Fibroblast of lung (primary cell): ENCODE measurements at regions not wholly inside any gene's neighbourhood (a gene's known extent, or its start where the extent isn't known, plus 50 kb on each side); places are given as distances from the start of the nearest gene placed in this dataset.

Experiments
- EZH2 ChIP-seq: IDR thresholded peaks from 2 replicates; pipeline ENCODE4 v1.5.1; 2012; ENCODE audit warnings: low read length, control low read depth, mild to moderate bottlenecking; ENCODE audit errors: missing control alignments
- TF ChIP-seq, protein P1 (sequence below), 2 donors: IDR thresholded peaks in 1 of 2; conservative IDR thresholded peaks in 1 of 2; 1 replicate in 1 of 2; 2 replicates in 1 of 2; pipeline ENCODE4 v1.5.1; 2011 to 2012; ENCODE audit warnings: low read length in 2 of 2, control low read depth in 1 of 2, inconsistent platforms in 1 of 2, low read depth in 1 of 2, mild to moderate bottlenecking in 1 of 2

DNA sequence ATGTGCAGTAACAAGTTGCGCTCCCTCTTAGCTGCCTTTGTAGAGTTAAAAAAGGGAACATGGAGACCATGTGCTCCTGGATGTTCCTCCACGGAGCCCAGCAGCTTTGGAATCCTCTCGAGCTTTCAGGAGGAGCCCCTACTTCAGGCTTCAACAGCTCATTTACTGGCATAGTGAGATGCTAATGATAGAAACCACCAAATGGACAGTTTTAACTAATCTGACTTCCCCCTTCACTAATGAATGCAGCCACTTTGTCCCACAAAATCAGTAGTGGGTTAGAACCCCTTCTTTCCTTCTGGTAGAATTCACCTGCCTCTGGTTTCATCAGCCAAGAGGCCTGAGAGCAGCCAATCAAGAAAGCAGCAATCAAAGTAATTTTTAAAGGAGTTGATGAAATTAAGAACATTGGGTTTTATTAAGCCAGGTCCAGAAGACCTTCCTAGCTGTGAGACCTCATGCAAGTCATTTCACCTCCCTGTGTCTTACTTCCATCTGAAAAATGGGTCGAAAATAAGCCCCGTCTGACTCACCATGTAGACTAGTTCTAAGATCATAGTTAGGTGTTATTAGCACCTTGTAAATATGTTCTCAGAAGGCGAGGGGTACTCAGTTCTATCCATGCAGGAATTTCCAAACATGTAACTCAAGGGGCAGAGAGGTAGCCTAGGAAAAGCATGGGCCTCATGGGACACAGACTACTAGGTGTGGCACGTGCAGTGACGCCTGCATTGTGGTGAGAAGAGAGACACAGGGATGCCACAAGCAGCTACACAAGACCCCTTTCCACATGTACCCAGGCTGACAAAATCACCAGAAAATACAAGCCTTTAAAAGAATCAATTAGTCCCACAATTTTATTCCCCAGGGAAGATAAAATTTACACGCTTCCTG lies 179.7 kb upstream of the LPP start:
- TF ChIP-seq, protein P1, sequence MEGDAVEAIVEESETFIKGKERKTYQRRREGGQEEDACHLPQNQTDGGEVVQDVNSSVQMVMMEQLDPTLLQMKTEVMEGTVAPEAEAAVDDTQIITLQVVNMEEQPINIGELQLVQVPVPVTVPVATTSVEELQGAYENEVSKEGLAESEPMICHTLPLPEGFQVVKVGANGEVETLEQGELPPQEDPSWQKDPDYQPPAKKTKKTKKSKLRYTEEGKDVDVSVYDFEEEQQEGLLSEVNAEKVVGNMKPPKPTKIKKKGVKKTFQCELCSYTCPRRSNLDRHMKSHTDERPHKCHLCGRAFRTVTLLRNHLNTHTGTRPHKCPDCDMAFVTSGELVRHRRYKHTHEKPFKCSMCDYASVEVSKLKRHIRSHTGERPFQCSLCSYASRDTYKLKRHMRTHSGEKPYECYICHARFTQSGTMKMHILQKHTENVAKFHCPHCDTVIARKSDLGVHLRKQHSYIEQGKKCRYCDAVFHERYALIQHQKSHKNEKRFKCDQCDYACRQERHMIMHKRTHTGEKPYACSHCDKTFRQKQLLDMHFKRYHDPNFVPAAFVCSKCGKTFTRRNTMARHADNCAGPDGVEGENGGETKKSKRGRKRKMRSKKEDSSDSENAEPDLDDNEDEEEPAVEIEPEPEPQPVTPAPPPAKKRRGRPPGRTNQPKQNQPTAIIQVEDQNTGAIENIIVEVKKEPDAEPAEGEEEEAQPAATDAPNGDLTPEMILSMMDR (conservative IDR thresholded peaks at IDR 0.05 in 1 of 2, IDR thresholded peaks at IDR 0.05 in 1 of 2; ENCODE audit: low read depth in 1 of 2, low read length in 2 of 2), result no peak
- TF ChIP-seq EZH2, result no peak
